Spleen (tissue), 7 donors: ENCODE measurements at regions not wholly inside any gene's neighbourhood (a gene's known extent, or its start where the extent isn't known, plus 50 kb on each side); places are given as distances from the start of the nearest gene placed in this dataset.

Experiments used
- CTCF ChIP-seq, 11 experiments: fragments of 200-600 bp in 7 of 11; fragments of 450-650 bp in 4 of 11; sonication (generic) in 4 of 11; IDR thresholded peaks in 8 of 11; conservative IDR thresholded peaks in 3 of 11; 1 replicate in 7 of 11; 2 replicates in 4 of 11; pipeline versions ENCODE4 v1.4.0 to v1.8.0; 2016 to 2021; ENCODE audit warnings: antibody characterized with exemption in 11 of 11, inconsistent platforms in 4 of 11, mild to moderate bottlenecking in 1 of 11
- POLR2A ChIP-seq, 3 donors: fragments of 450-650 bp; IDR thresholded peaks; one replicate each; pipeline ENCODE4 v1.5.1; 2017; ENCODE audit warnings: antibody characterized with exemption in 3 of 3, mild to moderate bottlenecking in 1 of 3
- POLR2AphosphoS5 ChIP-seq, 3 donors: sonication (generic); formaldehyde crosslinking; IDR thresholded peaks; one replicate each; pipeline ENCODE4 v1.5.1; 2017; ENCODE audit warnings: antibody characterized with exemption in 3 of 3
- donor health status: DM: no; HTN: no; CAD: no; lungs with moderate emphysema.
- donor health status: DM: no; HTN: no; CAD: no.
- donor health status: DM: no; HTN: no; CAD: no.

DNA sequence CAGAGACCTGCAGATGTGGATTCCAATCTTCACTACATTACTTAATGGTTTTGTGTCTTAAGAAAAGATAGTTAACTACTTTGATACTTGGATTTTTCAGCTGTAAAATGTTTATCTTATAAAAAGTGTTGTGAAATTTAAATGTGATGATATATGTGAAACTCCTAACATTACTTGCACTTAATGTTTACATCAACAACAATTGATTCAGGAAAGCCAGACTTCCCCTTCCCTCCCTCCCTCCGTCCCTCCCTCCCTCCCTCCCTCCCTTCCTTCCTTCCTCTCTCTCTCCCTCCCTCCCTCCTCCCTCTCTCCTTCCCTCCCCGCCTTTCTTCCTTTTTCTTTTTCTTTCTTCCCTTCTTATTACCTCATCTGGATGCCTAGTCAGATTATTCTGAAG is 773.9 kb upstream of the FAM98A start:
- TF ChIP-seq CTCF (IDR thresholded peaks at IDR 0.05 in 8 of 11, conservative IDR thresholded peaks at IDR 0.05 in 3 of 11): no peak
- no peak for TF ChIP-seq POLR2A (IDR thresholded peaks at IDR 0.05)
- TF ChIP-seq POLR2AphosphoS5 (IDR thresholded peaks at IDR 0.05): no peak
